ENCODE measurements at regions not wholly inside any gene's neighbourhood (a gene's known extent, or its start where the extent isn't known, plus 50 kb on each side); places are given as distances from the start of the nearest gene placed in this dataset.

DNA sequence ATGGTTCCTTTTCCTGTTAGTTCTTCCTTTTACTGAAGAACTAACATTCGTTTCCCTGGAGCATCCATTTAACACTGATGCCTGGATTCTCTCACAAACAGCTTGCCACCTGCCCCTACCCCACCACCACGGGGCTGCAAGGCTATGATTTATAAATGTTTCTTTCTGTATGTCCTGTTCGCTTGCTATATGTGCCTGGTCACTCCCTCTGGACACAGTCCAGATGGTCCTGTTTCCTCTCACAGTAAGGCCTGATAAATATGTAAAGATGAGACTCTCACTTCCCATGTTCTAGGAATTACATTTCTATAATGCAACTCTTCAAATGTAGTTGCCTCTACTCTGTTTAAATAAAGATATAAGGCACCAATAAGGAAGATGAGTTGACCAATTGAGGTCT lies 146.4 kb upstream of the SHB start (continued):
- TF ChIP-seq, protein P1, sequence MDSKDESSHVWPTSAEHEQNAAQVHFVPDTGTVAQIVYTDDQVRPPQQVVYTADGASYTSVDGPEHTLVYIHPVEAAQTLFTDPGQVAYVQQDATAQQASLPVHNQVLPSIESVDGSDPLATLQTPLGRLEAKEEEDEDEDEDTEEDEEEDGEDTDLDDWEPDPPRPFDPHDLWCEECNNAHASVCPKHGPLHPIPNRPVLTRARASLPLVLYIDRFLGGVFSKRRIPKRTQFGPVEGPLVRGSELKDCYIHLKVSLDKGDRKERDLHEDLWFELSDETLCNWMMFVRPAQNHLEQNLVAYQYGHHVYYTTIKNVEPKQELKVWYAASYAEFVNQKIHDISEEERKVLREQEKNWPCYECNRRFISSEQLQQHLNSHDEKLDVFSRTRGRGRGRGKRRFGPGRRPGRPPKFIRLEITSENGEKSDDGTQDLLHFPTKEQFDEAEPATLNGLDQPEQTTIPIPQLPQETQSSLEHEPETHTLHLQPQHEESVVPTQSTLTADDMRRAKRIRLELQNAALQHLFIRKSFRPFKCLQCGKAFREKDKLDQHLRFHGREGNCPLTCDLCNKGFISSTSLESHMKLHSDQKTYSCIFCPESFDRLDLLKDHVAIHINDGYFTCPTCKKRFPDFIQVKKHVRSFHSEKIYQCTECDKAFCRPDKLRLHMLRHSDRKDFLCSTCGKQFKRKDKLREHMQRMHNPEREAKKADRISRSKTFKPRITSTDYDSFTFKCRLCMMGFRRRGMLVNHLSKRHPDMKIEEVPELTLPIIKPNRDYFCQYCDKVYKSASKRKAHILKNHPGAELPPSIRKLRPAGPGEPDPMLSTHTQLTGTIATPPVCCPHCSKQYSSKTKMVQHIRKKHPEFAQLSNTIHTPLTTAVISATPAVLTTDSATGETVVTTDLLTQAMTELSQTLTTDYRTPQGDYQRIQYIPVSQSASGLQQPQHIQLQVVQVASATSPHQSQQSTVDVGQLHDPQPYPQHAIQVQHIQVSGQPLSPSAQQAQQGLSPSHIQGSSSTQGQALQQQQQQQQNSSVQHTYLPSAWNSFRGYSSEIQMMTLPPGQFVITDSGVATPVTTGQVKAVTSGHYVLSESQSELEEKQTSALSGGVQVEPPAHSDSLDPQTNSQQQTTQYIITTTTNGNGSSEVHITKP (CRISPR knock-in tag; IDR thresholded peaks at IDR 0.05; ENCODE audit: low read depth): no peak
- TF ChIP-seq U2AF2 (IDR thresholded peaks at IDR 0.05; ENCODE audit: low read depth, low read length) (no peak), ZC3H13 (CRISPR knock-in tag; IDR thresholded peaks at IDR 0.05) (no peak), NPAS2 (CRISPR knock-in tag; IDR thresholded peaks at IDR 0.05; ENCODE audit: borderline replicate concordance) (no peak)
- TF ChIP-seq, protein P2, sequence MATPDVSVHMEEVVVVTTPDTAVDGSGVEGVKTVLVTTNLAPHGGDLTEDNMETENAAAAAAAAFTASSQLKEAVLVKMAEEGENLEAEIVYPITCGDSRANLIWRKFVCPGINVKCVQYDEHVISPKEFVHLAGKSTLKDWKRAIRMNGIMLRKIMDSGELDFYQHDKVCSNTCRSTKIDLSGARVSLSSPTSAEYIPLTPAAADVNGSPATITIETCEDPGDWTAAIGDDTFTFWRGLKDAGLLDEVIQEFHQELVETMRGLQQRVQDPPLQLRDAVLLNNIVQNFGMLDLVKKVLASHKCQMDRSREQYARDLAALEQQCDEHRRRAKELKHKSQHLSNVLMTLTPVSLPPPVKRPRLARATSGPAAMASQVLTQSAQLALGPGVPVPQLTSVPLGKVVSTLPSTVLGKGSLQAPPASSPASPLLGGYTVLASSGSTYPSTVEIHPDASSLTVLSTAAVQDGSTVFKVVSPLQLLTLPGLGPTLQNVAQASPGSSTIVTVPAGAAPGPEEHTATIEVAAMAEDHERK (CRISPR knock-in tag; IDR thresholded peaks at IDR 0.05; ENCODE audit: low read depth): no peak
- TF ChIP-seq, protein P3, sequence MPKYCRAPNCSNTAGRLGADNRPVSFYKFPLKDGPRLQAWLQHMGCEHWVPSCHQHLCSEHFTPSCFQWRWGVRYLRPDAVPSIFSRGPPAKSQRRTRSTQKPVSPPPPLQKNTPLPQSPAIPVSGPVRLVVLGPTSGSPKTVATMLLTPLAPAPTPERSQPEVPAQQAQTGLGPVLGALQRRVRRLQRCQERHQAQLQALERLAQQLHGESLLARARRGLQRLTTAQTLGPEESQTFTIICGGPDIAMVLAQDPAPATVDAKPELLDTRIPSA (CRISPR knock-in tag; IDR thresholded peaks at IDR 0.05; ENCODE audit: borderline replicate concordance): no peak

DNA sequence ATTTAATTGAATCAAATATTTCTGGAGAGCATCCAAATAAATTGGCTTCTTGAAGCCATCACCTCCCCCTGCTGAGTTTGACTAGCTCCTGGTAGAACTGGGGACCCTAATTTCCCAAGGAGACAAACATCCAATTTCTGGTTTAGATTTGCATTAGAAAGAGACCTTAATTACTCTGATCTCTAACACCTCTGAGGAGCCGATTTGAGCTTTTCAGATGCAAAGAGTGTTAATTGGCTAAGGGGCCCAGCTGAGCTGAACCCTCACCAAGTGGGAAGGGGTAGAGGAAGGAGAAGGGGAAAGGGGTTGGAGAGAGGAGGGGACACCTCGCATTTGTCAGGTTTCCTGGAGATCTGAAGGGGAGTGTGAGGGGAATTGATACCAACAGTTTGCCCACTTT lies 145.4 kb upstream of the SHB start:
- WGBS (ENCODE audit: low lambda C conversion rate): 22% methylated on average over 2 of the region's 2 CpGs
- intact Hi-C loops (cut with micrococcal nuclease; ENCODE audit: unreplicated experiment) (no loop called here), in situ Hi-C loops (cut with HindIII; ENCODE audit: extremely low pct_ligation_motif_present, low pct_unique_long_range_greater_than_20kb) (no loop called here)
- Histone ChIP-seq H3K79me2 (ENCODE audit: insufficient read depth, low read length) (no peaks in the 10 kb centered on the region), H3K9me3 (ENCODE audit: low read length) (no peaks in the 10 kb centered on the region), H3K4me1 (ENCODE audit: insufficient read depth, low read length) (no peaks in the 10 kb centered on the region), H3K9ac (ENCODE audit: insufficient read depth, low read depth, low read length) (no peak overlapping the region), H3K4me3 (replicated peaks in 1 of 3; ENCODE audit: insufficient read depth in 1 of 3, low read depth in 2 of 3, low read length in 3 of 3) (no peak overlapping the region), H4K20me1 (ENCODE audit: insufficient read depth, low read length) (no peaks in the 10 kb centered on the region), H2AFZ (ENCODE audit: low read length) (no peak overlapping the region), H3K27ac (ENCODE audit: extremely low read length, insufficient read depth, low read length) (no peak overlapping the region), H3K36me3 (replicated peaks in 1 of 2; ENCODE audit: control insufficient read depth in 1 of 2, insufficient read depth in 2 of 2, low read length in 2 of 2) (no peaks in the 10 kb centered on the region), H3K27me3 (ENCODE audit: control insufficient read depth in 1 of 2, insufficient read depth in 2 of 2, low read length in 2 of 2) (no peaks in the 10 kb centered on the region), H3K4me2 (ENCODE audit: low read depth, low read length) (no peak overlapping the region)
- ATAC-seq (no peak), FAIRE-seq (no peak), DNase-seq (ENCODE audit: low spot score) (no peak)
- no TSS peak for BruUV-seq (replicated peaks)
- ChIA-PET POLR2A (no interaction called here), CTCF (ENCODE audit: low intra/inter-chr PET ratio, low total read pairs) (no interaction called here)
- TF ChIP-seq FLYWCH1 (CRISPR knock-in tag; IDR thresholded peaks at IDR 0.05) (no peak), MEF2D (CRISPR knock-in tag; IDR thresholded peaks at IDR 0.05) (no peak), CC2D1A (CRISPR knock-in tag; IDR thresholded peaks at IDR 0.05) (no peak), NFIC (IDR thresholded peaks at IDR 0.05; ENCODE audit: low read length) (no peak), ZFP36L2 (CRISPR knock-in tag; IDR thresholded peaks at IDR 0.05) (no peak)
- TF ChIP-seq, protein P4, sequence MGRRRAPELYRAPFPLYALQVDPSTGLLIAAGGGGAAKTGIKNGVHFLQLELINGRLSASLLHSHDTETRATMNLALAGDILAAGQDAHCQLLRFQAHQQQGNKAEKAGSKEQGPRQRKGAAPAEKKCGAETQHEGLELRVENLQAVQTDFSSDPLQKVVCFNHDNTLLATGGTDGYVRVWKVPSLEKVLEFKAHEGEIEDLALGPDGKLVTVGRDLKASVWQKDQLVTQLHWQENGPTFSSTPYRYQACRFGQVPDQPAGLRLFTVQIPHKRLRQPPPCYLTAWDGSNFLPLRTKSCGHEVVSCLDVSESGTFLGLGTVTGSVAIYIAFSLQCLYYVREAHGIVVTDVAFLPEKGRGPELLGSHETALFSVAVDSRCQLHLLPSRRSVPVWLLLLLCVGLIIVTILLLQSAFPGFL (CRISPR knock-in tag; IDR thresholded peaks at IDR 0.05): no peak
